Stimulated activated CD4-positive, alpha-beta T cell treated with anti-CD3 and anti-CD28 coated beads, Interleukin-15, amount 100 ng/mL, for 48 hours (primary cell): ENCODE measurements at regions not wholly inside any gene's neighbourhood (a gene's known extent, or its start where the extent isn't known, plus 50 kb on each side); places are given as distances from the start of the nearest gene placed in this dataset.

Experiments used
- DNase-seq, 2 donors: peaks; one replicate each; pipeline ENCODE4 v3.0.0-alpha.2; 2020; ENCODE audit warnings: low read depth in 2 of 2

DNA sequence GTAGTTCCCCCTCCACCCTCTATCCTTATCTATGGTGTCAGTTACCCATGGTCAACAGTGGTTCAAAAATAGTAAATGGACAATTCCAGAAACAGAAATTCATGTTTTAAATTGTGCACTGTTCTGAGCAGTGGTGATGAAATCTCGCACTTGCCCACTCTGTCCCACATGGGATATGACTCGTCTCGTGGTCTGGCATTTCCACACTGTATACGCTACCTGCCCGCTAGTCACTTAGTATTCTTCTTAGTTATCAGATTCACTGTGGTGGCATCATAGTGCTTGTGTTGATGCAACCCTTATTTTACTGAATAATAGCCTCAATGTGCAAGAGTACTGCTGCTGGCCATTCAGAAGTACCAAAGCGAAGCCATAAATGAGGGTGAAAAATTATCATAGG, 507.0 kb downstream of the SNAPC1 start:
- no peak for DNase-seq

DNA sequence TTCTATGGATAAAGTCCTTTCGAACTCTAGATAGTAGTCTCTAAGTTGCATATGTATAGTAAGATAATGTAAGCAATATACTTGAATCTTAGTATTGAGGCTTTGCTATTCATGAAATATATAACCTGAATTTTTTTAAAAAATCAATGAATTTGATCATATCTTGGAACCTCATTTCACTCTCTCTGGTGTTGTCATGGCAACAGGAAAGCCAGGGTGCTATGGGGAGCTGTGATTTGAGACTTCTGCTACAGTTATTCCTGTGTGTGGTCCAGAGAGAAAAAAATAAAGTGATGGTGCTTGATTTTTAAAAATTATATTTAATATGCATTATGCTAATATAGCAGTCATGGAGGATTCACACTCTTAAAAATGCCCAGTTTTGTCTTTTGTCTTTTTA, 508.0 kb downstream of the SNAPC1 start:
- DNase-seq: no peak

DNA sequence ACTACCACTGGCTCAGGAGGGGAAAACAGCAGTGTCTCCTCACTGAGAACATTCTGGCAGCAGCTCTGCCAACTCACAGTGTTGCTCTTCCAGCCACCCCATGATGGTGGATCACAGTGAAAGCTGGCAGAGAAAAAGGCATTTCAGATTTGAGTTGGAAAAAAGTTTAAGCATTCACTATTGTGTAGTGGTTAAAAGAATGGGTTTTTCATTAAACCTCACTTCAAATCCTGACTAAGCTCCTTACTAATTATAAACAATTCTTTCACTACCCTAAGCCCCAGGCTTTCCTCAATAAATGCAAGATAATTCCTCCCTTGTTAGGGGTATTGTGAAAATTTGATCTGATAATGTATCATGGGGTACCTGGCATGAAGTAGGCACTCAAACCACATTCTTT, 518.1 kb downstream of the SNAPC1 start:
- no peak for DNase-seq

DNA sequence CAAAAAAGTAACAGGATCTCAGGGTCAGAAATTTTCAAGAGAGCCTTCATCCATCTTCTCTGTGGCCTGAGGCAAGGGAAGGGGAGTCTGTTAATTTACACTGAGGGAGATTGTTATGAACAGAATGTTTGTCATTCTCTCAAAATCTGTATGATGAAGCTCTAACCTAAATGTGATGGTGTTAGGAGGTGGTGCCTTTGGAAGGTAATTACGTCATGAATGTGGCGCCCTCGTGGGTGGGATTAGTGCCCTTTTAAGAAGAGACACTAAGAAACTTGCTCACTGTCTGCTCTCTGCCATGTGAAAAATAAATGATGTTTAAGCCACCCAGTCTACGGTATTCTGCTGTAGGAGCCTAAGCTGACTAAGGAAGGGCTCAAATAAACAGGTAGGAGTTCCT, 521.6 kb downstream of the SNAPC1 start:
- no peak for DNase-seq

DNA sequence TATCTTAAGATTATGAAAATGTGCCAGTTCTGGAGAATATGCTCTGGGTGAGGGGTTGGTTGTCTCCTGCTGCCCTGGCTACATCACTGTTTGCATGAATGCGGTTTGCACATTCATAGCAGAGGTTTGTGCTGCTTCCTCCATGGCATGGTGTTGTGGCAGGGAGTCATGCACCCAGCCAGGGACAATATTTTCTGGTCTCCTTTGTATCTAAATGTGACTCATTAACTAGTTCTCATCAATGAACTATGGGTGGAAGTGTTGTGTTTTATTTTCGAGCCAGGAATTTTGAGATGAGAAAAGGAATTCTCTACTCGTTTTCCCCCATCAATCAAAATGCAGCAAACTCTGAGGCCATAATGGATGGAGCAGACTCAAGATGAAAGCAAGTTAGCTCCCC, 527.3 kb downstream of the SNAPC1 start:
- DNase-seq: no peak

DNA sequence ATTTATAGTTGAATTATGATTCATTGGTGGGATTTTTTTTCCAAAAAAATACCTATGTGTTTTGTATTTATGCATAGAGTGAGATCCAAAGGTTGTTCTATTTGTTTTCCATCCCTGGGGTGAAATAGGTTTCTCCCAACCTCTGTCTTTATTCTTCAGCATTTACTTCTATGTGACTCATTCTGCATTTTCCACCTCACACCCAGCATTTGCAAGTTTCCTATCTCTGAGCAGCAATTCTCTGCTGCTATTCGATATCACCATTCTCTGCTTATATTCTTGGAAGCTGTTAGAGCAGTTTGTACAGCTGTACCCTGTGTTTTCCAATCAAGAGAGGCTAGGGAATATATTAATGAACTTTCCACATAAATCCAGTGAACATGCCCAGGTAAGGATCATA, 538.9 kb downstream of the SNAPC1 start:
- no peak for DNase-seq

DNA sequence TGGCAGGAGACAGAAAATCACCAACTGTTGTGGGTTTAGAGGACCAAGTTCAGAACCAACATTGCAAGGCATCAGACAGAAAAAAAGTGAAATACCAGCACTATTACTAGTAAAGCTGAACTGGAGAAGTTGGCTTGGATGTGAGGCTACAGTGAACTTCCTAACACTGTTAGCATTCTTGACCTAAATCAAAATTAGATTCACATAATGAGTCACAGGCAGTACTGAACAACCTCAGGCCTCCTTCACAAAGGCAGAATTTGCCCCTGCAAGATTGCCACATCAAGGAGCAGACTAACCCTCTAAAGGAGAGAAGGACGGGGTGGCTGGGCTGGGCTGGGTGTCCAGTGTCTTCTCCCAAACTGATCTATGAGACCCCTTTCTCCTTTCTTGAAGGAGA, 539.7 kb downstream of the SNAPC1 start:
- DNase-seq: no peak

DNA sequence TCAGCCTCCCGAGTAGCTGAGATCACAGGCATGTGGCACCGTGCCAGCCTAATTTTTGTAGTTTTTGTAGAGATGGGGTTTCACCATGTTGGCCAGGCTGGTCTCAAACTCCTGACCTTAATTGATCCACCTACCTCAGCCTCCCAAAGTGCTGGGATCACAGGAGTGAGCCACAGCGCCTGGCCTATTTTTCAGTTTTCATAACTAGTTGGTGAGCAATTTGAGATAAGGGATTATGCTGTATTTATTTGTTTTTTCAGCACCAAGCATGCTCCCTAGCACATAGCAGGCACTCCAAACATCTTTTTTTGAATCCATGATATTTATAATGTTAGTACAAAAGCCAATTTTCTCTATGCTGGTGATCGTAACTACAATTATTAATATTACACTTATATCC, 541.2 kb downstream of the SNAPC1 start:
- no peak for DNase-seq

DNA sequence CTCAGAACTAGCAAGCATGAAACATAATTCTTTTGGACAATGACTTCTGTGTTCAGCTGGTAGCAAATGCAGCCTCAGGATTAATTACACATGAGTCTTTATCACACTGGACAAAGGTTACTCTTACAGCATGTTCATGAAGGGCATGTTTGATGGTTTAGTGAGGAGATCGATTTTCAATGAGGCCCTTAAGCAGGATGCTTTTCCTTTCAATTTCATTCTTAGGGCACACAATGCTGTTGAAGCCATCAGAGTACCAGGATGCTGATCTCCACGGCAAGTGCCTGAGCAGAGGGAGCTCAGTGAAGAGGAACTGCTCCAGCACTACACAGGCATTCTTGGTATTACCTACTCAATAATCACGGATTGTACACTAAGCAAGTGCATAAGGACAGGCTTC, 542.0 kb downstream of the SNAPC1 start:
- DNase-seq: no peak

DNA sequence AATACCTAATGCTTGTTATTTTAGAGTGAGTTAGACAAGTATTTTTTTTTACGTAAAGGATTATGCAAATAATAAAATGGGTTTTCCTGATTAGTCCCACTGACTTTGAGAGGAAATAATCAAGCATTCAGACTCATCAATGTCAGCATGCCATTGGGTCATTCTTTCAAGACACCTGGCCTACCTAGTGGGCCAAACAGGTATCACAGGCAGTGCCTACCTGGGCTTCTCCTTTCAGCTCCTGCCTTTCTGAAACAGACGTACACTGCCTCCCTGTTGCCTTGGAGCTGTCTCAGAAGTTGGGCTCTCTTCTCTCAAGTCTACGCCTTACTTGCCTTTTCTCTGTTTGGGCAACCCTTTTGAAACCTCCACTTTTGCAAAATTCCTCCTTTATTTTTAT, 545.6 kb downstream of the SNAPC1 start:
- no peak for DNase-seq

DNA sequence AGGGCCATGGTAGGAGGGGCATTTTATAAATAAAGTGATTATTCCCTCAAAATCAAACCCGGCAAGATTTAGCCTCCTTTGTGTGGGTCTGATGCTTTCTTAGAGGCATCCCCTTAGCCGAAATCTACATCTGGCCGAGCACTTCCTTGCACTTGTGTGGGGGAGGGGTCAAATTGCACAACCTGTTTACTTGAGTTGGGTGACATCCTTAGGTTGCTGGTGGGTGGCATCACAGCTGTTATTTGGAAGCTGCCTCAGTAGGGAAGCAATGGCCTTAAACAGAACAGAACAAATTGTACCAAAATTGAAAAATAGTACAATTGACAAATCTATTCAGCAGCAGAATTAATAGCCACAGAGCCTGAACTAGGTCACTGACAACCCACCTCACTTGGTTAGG, 546.1 kb downstream of the SNAPC1 start:
- DNase-seq: no peak

DNA sequence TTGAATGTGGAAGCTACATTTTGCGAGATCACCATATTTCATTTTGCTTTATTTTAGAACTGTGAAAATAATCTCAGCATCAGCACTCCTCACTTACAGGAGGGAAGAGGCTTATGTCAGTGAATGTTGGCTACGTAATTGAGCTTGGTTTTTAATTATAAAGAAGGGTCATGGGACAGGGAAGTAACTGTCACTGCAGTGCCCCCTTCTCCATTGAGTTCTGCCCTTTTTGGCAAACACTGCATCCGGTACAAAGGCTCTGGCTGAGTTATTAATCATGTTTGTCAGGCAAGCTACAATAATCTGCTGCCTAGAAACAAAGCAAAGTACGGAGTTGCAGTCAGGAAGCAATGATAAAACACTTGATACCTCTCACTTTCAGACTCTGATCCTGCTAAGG, 546.7 kb downstream of the SNAPC1 start:
- DNase-seq: no peak

DNA sequence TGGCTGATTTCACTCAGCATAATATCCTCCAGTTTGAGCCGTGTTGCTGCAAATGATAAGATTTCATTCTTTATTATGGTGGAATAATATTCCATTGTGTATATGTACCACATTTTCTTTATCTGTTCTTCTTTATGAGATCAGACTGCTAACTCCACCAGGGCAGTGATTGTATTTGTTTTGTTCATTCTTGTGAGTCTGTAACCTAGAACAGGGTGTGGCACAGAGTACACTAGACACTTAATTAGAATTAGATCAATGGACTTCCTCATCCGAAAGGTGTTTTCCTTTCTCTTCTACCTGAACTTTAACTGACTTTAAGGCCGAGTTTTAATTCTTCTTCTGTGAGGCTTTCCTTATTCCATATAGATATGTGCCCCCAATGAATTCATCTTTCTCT, 551.0 kb downstream of the SNAPC1 start:
- DNase-seq: no peak

DNA sequence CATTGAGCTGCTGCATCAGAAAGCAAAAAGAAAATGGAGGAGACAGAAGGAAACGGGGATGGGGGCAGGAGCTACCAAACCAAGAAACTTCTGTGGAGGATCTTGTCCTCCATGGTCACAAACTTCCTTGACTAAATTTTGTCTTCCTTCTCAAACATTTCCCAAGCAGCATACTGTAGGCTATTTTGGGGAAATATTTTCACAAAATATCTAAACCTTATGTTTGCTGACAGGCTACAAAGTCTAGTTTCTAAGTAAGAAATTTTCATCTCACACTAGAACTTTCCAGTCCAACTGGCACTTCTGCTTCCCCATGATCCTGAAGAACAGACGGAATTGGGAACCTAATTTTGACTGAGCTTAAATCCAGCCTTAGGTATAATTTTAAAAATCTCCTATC, 552.0 kb downstream of the SNAPC1 start:
- no peak for DNase-seq

DNA sequence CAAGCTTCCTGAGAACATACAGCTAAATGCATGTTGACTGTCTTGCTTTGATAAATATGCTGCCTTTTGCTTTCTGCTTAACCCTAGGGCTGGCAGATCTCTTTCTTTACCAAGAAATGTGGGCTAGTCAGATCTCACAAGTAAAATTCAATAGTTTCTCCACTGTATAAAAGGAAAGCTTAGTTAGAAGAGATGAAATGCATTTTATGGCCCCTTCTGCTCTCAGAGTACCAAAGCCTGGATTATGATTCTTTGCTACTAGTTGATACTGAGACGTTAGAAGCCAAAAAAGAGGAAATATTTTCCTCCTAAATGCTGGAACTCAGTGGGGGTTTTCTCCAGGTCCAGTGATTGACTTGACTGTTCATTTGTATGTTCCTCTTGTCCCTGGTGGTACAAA, 552.7 kb downstream of the SNAPC1 start:
- DNase-seq: no peak

DNA sequence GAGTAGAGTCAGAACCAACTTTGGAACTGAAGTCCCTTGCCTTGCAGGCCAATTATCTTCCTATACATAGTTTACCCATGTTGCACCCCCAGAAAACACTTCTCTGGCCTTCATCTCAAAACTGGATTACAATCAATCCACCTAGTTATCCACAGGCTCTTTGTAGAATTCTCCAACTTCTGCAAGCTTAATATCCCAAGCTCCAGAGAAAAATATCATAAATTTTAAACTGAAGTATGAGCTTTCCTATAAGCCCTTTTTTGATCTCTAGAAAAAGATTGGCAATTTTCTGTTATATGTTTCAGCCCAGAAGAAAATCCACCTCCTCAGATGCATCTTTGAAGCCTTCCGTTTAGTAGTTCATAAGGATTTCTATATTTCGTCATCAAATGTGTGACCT, 553.4 kb downstream of the SNAPC1 start:
- DNase-seq: no peak

DNA sequence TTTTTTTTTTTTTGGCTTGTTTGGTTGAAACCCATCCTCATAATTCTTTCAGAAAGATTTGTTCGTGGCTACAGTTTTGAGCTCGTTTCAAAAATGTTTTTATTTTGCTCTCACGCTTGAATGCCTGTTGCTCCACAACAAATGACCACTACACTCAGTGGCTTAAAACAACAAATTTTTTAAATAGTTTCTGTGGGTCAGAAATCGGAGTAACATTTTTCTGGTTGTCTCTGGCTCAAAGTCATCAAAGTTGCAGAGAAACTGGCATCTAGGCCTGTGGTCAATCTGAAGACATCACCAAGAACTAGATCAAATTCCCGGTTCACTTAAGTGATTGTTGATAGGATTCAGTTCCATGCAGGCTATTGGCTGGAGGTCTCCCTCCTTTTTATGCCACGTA, 560.0 kb downstream of the SNAPC1 start:
- DNase-seq: no peak

DNA sequence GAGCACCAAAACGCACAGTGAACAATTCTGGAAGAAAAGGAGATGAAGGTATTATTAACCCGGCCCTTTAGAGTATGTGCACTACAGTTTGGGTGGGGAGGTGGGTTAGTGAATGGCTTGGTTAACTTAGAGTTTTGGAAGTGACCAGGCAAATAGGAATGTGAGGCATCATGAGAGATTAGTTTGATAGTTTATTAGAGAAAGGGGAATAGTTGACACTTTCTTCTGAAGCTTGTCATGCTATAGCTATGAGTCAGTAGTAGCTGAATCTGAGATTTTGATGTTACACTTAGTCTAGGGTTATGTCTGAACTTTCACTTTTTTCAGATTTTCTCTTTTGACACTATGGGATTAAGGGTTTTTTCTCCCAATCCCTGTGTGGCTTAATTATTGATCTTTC, 567.2 kb downstream of the SNAPC1 start:
- no peak for DNase-seq

DNA sequence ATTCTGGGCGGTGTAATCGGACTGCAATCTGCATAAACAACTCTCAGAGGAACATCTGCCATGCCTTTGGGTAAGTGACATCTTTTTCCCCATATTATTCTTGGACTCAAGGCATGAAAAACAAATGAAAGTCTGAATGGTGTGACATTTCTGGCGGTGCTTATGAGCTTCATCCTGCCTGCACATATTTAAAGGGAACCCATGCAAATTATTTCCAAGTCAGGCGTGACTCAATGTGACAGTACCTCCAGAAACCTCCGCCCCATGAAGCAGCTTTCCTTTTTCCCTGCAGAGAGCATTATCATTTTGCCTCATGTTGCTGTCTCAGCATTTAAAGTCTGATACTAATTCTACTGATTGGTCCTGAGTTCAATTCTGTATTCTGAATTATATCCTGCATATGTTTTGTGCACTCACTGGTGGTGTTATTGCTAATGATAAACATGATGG, 585.4 kb downstream of the SNAPC1 start:
- no peak for DNase-seq

DNA sequence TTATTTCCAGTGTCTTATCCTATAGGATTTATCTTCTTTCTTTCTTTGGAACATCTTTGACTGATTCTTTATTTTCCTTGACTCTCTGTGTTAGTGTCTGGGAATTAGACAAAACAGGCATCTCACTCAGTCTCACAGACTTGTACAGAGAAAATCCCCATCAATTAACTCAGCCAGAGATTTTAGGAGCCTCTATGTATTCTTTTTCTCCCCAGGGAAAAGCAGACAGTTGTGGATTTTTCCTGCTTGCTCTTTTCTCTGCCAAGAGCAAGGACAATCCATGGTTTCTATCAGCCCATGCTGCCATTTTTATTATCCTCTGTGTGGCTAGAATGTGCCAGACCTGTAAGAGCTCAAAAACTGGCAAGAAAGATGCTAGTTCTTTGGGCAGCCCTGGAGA, 595.1 kb downstream of the SNAPC1 start:
- no peak for DNase-seq

DNA sequence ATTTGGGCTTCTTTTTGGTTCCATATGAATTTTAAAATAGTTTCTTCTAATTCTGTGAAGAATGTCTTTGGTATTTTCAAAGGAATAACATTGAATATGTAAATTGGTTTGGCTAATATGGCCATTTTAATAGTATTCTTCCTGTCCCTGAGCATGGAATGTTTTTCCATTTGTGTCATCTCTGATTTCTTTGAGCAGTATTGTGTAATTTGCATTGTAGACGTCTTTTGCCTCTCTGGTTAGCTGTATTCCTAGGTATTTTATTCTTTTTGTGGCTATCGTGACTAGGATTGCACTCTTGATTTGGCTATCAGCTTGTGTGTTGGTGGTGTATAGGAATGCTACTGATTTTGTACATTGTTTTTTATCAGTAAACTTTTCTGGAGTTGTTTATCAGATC, 601.9 kb downstream of the SNAPC1 start:
- no peak for DNase-seq

DNA sequence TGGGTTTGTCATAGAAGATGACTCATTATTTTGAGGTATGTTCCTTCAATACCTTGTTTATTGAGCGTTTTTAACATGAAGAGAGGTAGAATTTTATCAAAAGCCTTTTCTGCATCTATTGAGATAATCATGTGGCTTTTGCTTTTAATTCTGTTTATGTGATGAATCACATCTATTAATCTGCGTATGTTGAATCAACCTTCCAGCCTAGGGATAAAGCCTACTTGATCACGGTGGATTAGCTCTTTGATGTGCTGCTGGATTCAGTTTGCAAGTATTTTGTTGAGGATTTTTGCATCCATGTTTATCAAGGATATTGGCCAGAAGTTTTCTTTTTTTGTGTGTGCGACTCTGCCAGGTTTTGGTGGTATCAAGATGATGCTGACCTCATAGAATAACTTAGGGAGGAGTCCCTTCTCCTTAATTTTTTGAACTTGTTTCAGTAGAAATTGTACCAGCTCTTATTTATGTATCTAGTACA, 602.6 kb downstream of the SNAPC1 start:
- DNase-seq: no peak

DNA sequence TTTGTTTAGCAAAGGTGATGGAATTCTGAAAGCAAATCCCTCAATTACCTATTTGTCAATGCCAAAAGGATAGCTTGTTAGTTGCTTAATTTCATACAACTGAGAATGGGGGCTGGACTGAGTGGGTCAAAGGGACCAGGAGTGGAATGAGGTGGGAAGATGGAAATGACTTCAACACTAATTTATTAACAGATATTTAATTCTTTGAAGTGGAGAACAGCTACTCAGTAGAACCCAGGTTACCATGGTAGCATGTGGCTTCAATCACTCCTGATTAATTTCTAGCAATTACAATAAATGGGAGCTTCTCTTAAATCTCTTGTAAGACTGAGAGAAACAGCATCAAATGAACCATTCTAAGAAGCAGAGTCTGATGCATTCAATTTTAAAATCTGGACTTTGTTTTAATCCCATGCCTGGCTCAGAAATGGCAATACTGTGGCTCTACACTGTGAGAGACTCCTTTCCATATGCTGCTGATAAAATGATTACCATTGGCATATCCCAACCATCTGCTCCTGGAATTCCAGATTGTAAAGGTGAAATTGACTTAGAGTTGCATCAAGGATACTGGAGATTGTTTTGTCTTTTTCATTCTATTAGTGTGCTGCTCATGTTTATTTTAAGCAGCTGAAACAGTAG, 607.8 kb downstream of the SNAPC1 start:
- no peak for DNase-seq

DNA sequence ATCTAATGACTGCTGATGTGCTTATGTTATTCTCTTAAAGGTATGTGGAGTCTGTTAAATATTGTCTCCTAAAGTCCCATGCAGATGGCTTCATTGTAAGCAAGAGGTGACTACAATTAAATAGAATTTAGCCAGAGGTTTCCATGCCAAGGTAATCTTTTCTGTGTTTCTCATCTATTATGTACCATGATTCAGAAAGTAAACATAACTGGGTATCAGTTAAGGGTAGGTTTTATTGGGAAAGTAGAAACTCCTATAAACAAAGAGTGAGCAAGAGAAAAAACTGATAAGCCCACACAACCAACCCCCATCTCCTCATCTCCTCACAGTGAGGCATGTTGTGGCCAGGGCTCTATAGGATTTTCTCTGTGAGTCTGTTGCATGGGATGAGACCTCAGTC, 611.7 kb downstream of the SNAPC1 start:
- DNase-seq: no peak
